ENCODE measurements at regions not wholly inside any gene's neighbourhood (a gene's known extent, or its start where the extent isn't known, plus 50 kb on each side); places are given as distances from the start of the nearest gene placed in this dataset.

- TF ChIP-seq CTCF (IDR thresholded peaks at IDR 0.05), result no peak
- no peak for TF ChIP-seq POLR2A (IDR thresholded peaks at IDR 0.05)
Observed at GRCh38 chr1:55939866-55940265, 639.5 kb downstream of the PLPP3 start.

All from tibial nerve (tissue), 3 donors.